K562 (cell line): ENCODE measurements at regions not wholly inside any gene's neighbourhood (a gene's known extent, or its start where the extent isn't known, plus 50 kb on each side); places are given as distances from the start of the nearest gene placed in this dataset.

Source experiments
- ATAC-seq: fragments of 200-7000 bp; cut with Tn5 transposase; 3 replicates; pipeline ENCODE4 v1.9.1; 2020; ENCODE audit warnings: moderate library complexity
- BruUV-seq: library from RNA; stranded (reverse); fragments of 400-500 nt; replicated peaks from 2 replicates; lab custom pipeline; 2021; lab: Mats Ljungman, UMichigan
- CTCF ChIA-PET: fragments of 300-600 bp; formaldehyde crosslinking; extraction: SDS; loops from one replicate; lab custom pipeline; 2021; ENCODE audit warnings: low intra/inter-chr PET ratio; lab: Yijun Ruan, JAX
- POLR2A ChIA-PET: fragments of 300-600, 350-650 bp; sonication (Branson Sonifier 250); formaldehyde crosslinking; extraction: SDS; loops from one replicate; lab custom pipeline; 2021; ENCODE audit warnings: antibody characterized with exemption, inconsistent platforms; lab: Yijun Ruan, JAX
- DNase-seq, 4 experiments: peaks; one replicate each; pipeline versions ENCODE4 v3.0.0 to v3.0.0-alpha.2; 2011 to 2018; ENCODE audit warnings: low spot score in 3 of 4, mixed read lengths in 3 of 4; ENCODE audit errors: extremely low read depth in 1 of 4
- FAIRE-seq: peaks from 2 replicates; lab custom pipeline; 2011; peaks lifted over from hg19 to GRCh38; lab: Jason Lieb, UNC
- H2AFZ ChIP-seq: 2 replicates; pipeline ENCODE4 v1.6.0; 2011; ENCODE audit warnings: low read depth, low read length, control low read depth, inconsistent platforms
- H3K27ac ChIP-seq: fragments of 200-600 bp; 3 replicates; pipeline ENCODE4 v1.8.0; 2011; ENCODE audit warnings: low read depth, mild to moderate bottlenecking, control low read depth, inconsistent platforms, low read length, moderate library complexity, mixed read lengths; ENCODE audit errors: extremely low read depth
- H3K27me3 ChIP-seq, 2 experiments: fragments of 300-600 bp in 1 of 2; 2 replicates in 1 of 2; 3 replicates in 1 of 2; pipeline versions ENCODE4 v1.6.0 to v1.8.0; 2011; ENCODE audit warnings: inconsistent platforms in 2 of 2, low read length in 2 of 2, mild to moderate bottlenecking in 1 of 2, mixed read lengths in 1 of 2, moderate library complexity in 1 of 2; ENCODE audit not compliant: control insufficient read depth in 2 of 2, insufficient read depth in 2 of 2
- H3K36me3 ChIP-seq: fragments of 300-600 bp; 3 replicates; pipeline ENCODE4 v1.8.0; 2011; ENCODE audit warnings: mild to moderate bottlenecking, low read length, inconsistent platforms; ENCODE audit not compliant: control insufficient read depth, insufficient read depth
- H3K4me1 ChIP-seq, 2 experiments: fragments of 200-600 bp in 1 of 2; replicated peaks in 1 of 2; 2 replicates in 1 of 2; 3 replicates in 1 of 2; pipeline versions ENCODE4 v1.5.1 to v1.8.0; 2011; ENCODE audit warnings: inconsistent platforms in 2 of 2, low read length in 2 of 2, mild to moderate bottlenecking in 1 of 2, mixed read lengths in 1 of 2, moderate library complexity in 1 of 2; ENCODE audit not compliant: control insufficient read depth in 2 of 2, insufficient read depth in 2 of 2
- H3K4me2 ChIP-seq: 2 replicates; pipeline ENCODE4 v1.6.1; 2011; ENCODE audit warnings: low read length, control low read depth, inconsistent platforms, mixed read lengths; ENCODE audit not compliant: insufficient read depth
- H3K4me3 ChIP-seq: fragments of 200-600 bp; sonication (generic), shearing (Covaris generic); 2 replicates; pipeline ENCODE4 v1.5.1; 2016; ENCODE audit warnings: control low read depth, inconsistent platforms
- H3K79me2 ChIP-seq: fragments of 200-600 bp; 3 replicates; pipeline ENCODE4 v1.8.0; 2011; ENCODE audit warnings: low read length, inconsistent platforms; ENCODE audit not compliant: control insufficient read depth, insufficient read depth
- H3K9ac ChIP-seq, 2 experiments: 2 replicates each; pipeline versions ENCODE4 v1.6.0 to v1.6.1; 2011; ENCODE audit warnings: low read depth in 2 of 2, low read length in 2 of 2, control low read depth in 1 of 2, inconsistent platforms in 1 of 2, mild to moderate bottlenecking in 1 of 2, mixed read lengths in 1 of 2; ENCODE audit not compliant: insufficient read depth in 1 of 2
- H3K9me1 ChIP-seq: one replicate; pipeline ENCODE4 v1.6.0; 2011; ENCODE audit warnings: inconsistent platforms, mild to moderate bottlenecking, low read length, moderate library complexity; ENCODE audit not compliant: control insufficient read depth, insufficient read depth
- H3K9me3 ChIP-seq: replicated peaks from 2 replicates; pipeline ENCODE4 v1.5.1; 2011; ENCODE audit warnings: low read depth, low read length, inconsistent platforms; ENCODE audit not compliant: control insufficient read depth, insufficient read depth
- H4K20me1 ChIP-seq: replicated peaks from 2 replicates; pipeline ENCODE4 v1.6.1; 2011; ENCODE audit warnings: low read length, inconsistent platforms, mixed read lengths; ENCODE audit not compliant: control insufficient read depth, insufficient read depth
- BDP1 ChIP-seq: IDR thresholded peaks from 3 replicates; pipeline ENCODE4 v1.6.1; 2011; ENCODE audit not compliant: insufficient read length, insufficient read depth
- ELF1 ChIP-seq: fragments of 200-800 bp; sonication (Bioruptor generic); IDR thresholded peaks from 2 replicates; pipeline ENCODE4 v1.6.1; 2016; ENCODE audit warnings: missing genetic modification characterization, missing compliant biosample characterization
- ETS2 ChIP-seq: IDR thresholded peaks from 2 replicates; pipeline ENCODE4 v1.6.1; 2016; ENCODE audit warnings: borderline replicate concordance, missing genetic modification characterization, mild to moderate bottlenecking, moderate library complexity, missing compliant biosample characterization; ENCODE audit not compliant: poor library complexity, severe bottlenecking
- HDAC1 ChIP-seq, 2 experiments: fragments of 450-650 bp; IDR thresholded peaks; 2 replicates each; pipeline ENCODE4 v1.6.1; 2016 to 2017; ENCODE audit warnings: inconsistent platforms in 1 of 2, mild to moderate bottlenecking in 1 of 2, moderate library complexity in 1 of 2
- MAZ ChIP-seq, 2 experiments: fragments of 450-650 bp in 1 of 2; sonication (generic) in 1 of 2; formaldehyde crosslinking; IDR thresholded peaks in 1 of 2; conservative IDR thresholded peaks in 1 of 2; 2 replicates each; pipeline versions ENCODE4 v1.4.0 to v1.5.0; 2020; ENCODE audit warnings: mild to moderate bottlenecking in 1 of 2, missing genetic modification reagents in 1 of 2
- PCBP1 ChIP-seq: fragments of 200-400 bp; formaldehyde crosslinking; IDR thresholded peaks from 2 replicates; pipeline ENCODE4 v1.6.1; 2018; ENCODE audit warnings: mild to moderate bottlenecking, low read depth, low read length; ENCODE audit not compliant: poor library complexity, severe bottlenecking
- POLR3G ChIP-seq: IDR thresholded peaks from 2 replicates; pipeline ENCODE4 v1.6.1; 2011; ENCODE audit not compliant: insufficient read length, insufficient replicate concordance; ENCODE audit errors: extremely low read depth
- U2AF2 ChIP-seq: fragments of 200-400 bp; formaldehyde crosslinking; optimal IDR thresholded peaks from 2 replicates; pipeline ENCODE3; 2017; ENCODE audit warnings: low read depth, mild to moderate bottlenecking, low read length
- ZNF184 ChIP-seq: sonication (generic); formaldehyde crosslinking; IDR thresholded peaks from 2 replicates; pipeline ENCODE4 v1.5.0; 2020; ENCODE audit warnings: missing genetic modification reagents
- ZNF197 ChIP-seq: fragments of 200-800 bp; sonication (Bioruptor generic); IDR thresholded peaks from 2 replicates; pipeline ENCODE4 v1.6.1; 2016; ENCODE audit warnings: low read depth, missing genetic modification characterization, missing compliant biosample characterization
- WGBS: fragments of 100-300 bp; shearing (Covaris generic); methylation state at CpG from one replicate; pipeline ENCODE4 v1.1.6; 2016; ENCODE audit warnings: low coverage, mixed read lengths; ENCODE audit not compliant: insufficient coverage; ENCODE audit errors: missing lambda C conversion rate; 5-methylcytosine and 5-hydroxymethylcytosine counted together
- in situ Hi-C: fragments of 300-500 bp; cut with MboI; formaldehyde crosslinking; loops from 4 replicates; pipeline ENCODE4 v1.15.0; 2018; ENCODE audit warnings: inconsistent platforms, mixed read lengths
- intact Hi-C: fragments of 100-400 bp; cut with micrococcal nuclease; formaldehyde crosslinking; loops from 2 replicates; pipeline ENCODE4 v1.14.2; 2022

DNA sequence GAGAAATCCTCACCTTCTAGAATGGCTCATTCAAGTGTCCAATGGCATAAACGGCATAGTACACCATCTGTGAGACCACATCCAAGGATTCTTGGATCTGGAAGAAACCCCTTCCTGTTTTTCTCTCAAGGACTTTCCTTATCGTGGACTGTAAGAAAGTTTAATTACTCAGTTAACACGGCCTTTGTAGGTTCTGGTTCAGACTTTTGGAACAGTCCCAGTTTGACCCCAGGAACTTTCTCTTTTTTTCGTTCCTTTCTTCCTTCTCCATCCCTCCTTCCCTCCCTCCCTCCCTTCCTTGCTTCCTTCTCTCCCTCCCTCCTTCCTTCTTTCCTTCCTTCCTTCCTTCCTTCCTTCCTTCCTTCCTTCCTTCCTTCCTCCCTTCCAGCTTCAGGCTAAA lies 343.5 kb upstream of the SMIM31 start:
- H3K27ac ChIP-seq, result no peak overlapping the region
- no peak overlapping the region for H3K9ac ChIP-seq
- H3K4me2 ChIP-seq, result no peak overlapping the region
- in situ Hi-C loops (no loop called here), intact Hi-C loops (no loop called here)
- CTCF ChIA-PET, result no interaction called here
- 0% methylated on average over 3 of the region's 4 CpGs for WGBS
- no peaks in the 10 kb centered on the region for H3K36me3 ChIP-seq
- no peak for DNase-seq
- no peaks in the 10 kb centered on the region for H3K4me1 ChIP-seq
- no peak for FAIRE-seq
- H3K9me1 ChIP-seq, result no peaks in the 10 kb centered on the region
- H3K27me3 ChIP-seq, result no peaks in the 10 kb centered on the region
- no peak overlapping the region for H2AFZ ChIP-seq
- TF ChIP-seq MAZ (CRISPR knock-in tag; conservative IDR thresholded peaks at IDR 0.05 in 1 of 2, IDR thresholded peaks at IDR 0.05 in 1 of 2) (no peak), ETS2 (tag) (no peak), HDAC1 (IDR thresholded peaks at IDR 0.05) (no peak), PCBP1 (no peak), BDP1 (no peak), ELF1 (tag) (no peak), ZNF197 (no peak), ZNF184 (CRISPR knock-in tag) (no peak), POLR3G (no peak), U2AF2 (no peak)
- no peaks in the 10 kb centered on the region for H3K79me2 ChIP-seq
- H3K9me3 ChIP-seq, result no peaks in the 10 kb centered on the region; the same call in 1 of the 2 replicates
- no peaks in the 10 kb centered on the region for H4K20me1 ChIP-seq
- POLR2A ChIA-PET, result no interaction called here
- no TSS peak for BruUV-seq
- H3K4me3 ChIP-seq, result no peak overlapping the region
- ATAC-seq, result no peak
